ENCODE measurements at regions not wholly inside any gene's neighbourhood (a gene's known extent, or its start where the extent isn't known, plus 50 kb on each side); places are given as distances from the start of the nearest gene placed in this dataset.
A peak's percentile ranks its signal among the peaks of the same experiment; 100 is the strongest.

GRCh38 chr9:85487872-85488271 is 253.9 kb downstream of the AGTPBP1 start:
- DNase-seq (no peak), FAIRE-seq (no peak)
- H3K27me3 ChIP-seq (ENCODE audit: control insufficient read depth, insufficient read depth, low read length) = no peaks in the 10 kb centered on the region
- no peak overlapping the region for H3K27ac ChIP-seq (ENCODE audit: low read depth in 2 of 2, low read length in 2 of 2)
- H3K9me3 ChIP-seq (ENCODE audit: control insufficient read depth in 2 of 3, insufficient read depth in 1 of 3, low read length in 3 of 3) = no peaks in the 10 kb centered on the region
- no peaks in the 10 kb centered on the region for H3K4me1 ChIP-seq (ENCODE audit: control insufficient read depth in 2 of 3, insufficient read depth in 2 of 3, low read depth in 1 of 3, low read length in 3 of 3)
- H3K9ac ChIP-seq (ENCODE audit: low read length in 3 of 3) = no peak overlapping the region
- H3K4me3 ChIP-seq (ENCODE audit: low read length in 3 of 3) = no peak overlapping the region
- no peaks in the 10 kb centered on the region for H3K36me3 ChIP-seq (ENCODE audit: control insufficient read depth in 2 of 3, insufficient read depth in 3 of 3, low read length in 3 of 3)
- intact Hi-C loops (cut with DNase I) = no loop called here
- TF ChIP-seq CTCF (IDR thresholded peaks at IDR 0.05; ENCODE audit: borderline replicate concordance, extremely low read depth, insufficient read depth) = no peak

GRCh38 chr9:85484235-85484634 is 257.5 kb downstream of the AGTPBP1 start:
- Histone ChIP-seq H3K36me3 (ENCODE audit: control insufficient read depth in 2 of 3, insufficient read depth in 3 of 3, low read length in 3 of 3) (no peaks in the 10 kb centered on the region), H3K4me3 (ENCODE audit: low read length in 3 of 3) (no peak overlapping the region), H3K9ac (ENCODE audit: low read length in 3 of 3) (no peak overlapping the region), H3K27me3 (ENCODE audit: control insufficient read depth, insufficient read depth, low read length) (no peaks in the 10 kb centered on the region), H3K4me1 (ENCODE audit: control insufficient read depth in 2 of 3, insufficient read depth in 2 of 3, low read depth in 1 of 3, low read length in 3 of 3) (no peaks in the 10 kb centered on the region), H3K9me3 (ENCODE audit: control insufficient read depth in 2 of 3, insufficient read depth in 1 of 3, low read length in 3 of 3) (no peaks in the 10 kb centered on the region), H3K27ac (ENCODE audit: low read depth in 2 of 2, low read length in 2 of 2) (no peak overlapping the region)
- DNase-seq (no peak), FAIRE-seq (no peak)
- no peak for TF ChIP-seq CTCF (IDR thresholded peaks at IDR 0.05; ENCODE audit: borderline replicate concordance, extremely low read depth, insufficient read depth)
- intact Hi-C loops (cut with DNase I) = no loop called here

GRCh38 chr9:85483208-85483607 is 258.5 kb downstream of the AGTPBP1 start:
- no peak overlapping the region for H3K9ac ChIP-seq (ENCODE audit: low read length in 3 of 3)
- H3K9me3 ChIP-seq (ENCODE audit: control insufficient read depth in 2 of 3, insufficient read depth in 1 of 3, low read length in 3 of 3) = no peaks in the 10 kb centered on the region
- no peaks in the 10 kb centered on the region for H3K4me1 ChIP-seq (ENCODE audit: control insufficient read depth in 2 of 3, insufficient read depth in 2 of 3, low read depth in 1 of 3, low read length in 3 of 3)
- H3K4me3 ChIP-seq (ENCODE audit: low read length in 3 of 3) = no peak overlapping the region
- peak; percentile 14 for TF ChIP-seq CTCF (IDR thresholded peaks at IDR 0.05; ENCODE audit: borderline replicate concordance, extremely low read depth, insufficient read depth)
- no peaks in the 10 kb centered on the region for H3K36me3 ChIP-seq (ENCODE audit: control insufficient read depth in 2 of 3, insufficient read depth in 3 of 3, low read length in 3 of 3)
- H3K27me3 ChIP-seq (ENCODE audit: control insufficient read depth, insufficient read depth, low read length) = no peaks in the 10 kb centered on the region
- intact Hi-C loops (cut with DNase I) = no loop called here
- FAIRE-seq (no peak), DNase-seq (peak in 2 of 5 donors; percentile 30 to 39)
- no peak overlapping the region for H3K27ac ChIP-seq (ENCODE audit: low read depth in 2 of 2, low read length in 2 of 2)

- Histone ChIP-seq H3K36me3 (ENCODE audit: control insufficient read depth in 2 of 3, insufficient read depth in 3 of 3, low read length in 3 of 3) (no peaks in the 10 kb centered on the region), H3K9ac (ENCODE audit: low read length in 3 of 3) (no peak overlapping the region), H3K4me3 (ENCODE audit: low read length in 3 of 3) (no peak overlapping the region), H3K9me3 (ENCODE audit: control insufficient read depth in 2 of 3, insufficient read depth in 1 of 3, low read length in 3 of 3) (peaks cover 0 to 4% (median 0%) of the 10 kb centered on the region in 3 donors), H3K27ac (ENCODE audit: low read depth in 2 of 2, low read length in 2 of 2) (no peak overlapping the region), H3K4me1 (ENCODE audit: control insufficient read depth in 2 of 3, insufficient read depth in 2 of 3, low read depth in 1 of 3, low read length in 3 of 3) (no peaks in the 10 kb centered on the region), H3K27me3 (ENCODE audit: control insufficient read depth, insufficient read depth, low read length) (no peaks in the 10 kb centered on the region)
- intact Hi-C loops (cut with DNase I) = no loop called here
- DNase-seq (no peak), FAIRE-seq (no peak)
- TF ChIP-seq CTCF (IDR thresholded peaks at IDR 0.05; ENCODE audit: borderline replicate concordance, extremely low read depth, insufficient read depth) = no peak
Observed at GRCh38 chr9:85479305-85479704, 262.4 kb downstream of the AGTPBP1 start.
